GM23338 (cell line): ENCODE measurements at regions not wholly inside any gene's neighbourhood (a gene's known extent, or its start where the extent isn't known, plus 50 kb on each side); places are given as distances from the start of the nearest gene placed in this dataset.

Experiments
- ATAC-seq: fragments of 200-7000 bp; cut with Tn5 transposase; 3 replicates; pipeline ENCODE4 v1.9.1; 2020
- DNase-seq: peaks from one replicate; pipeline ENCODE4 v3.0.0-alpha.2; 2015; ENCODE audit warnings: low spot score
- H2AFZ ChIP-seq: fragments of 200-600 bp; sonication (generic); 2 replicates; pipeline ENCODE4 v1.8.0; 2016; ENCODE audit warnings: antibody characterized with exemption, mild to moderate bottlenecking, moderate library complexity
- H3F3A ChIP-seq: fragments of 200-600 bp; sonication (generic); replicated peaks from 2 replicates; pipeline ENCODE4 v1.8.0; 2017; ENCODE audit warnings: antibody characterized with exemption, mixed run types, low read depth
- H3K27ac ChIP-seq: fragments of 200-600 bp; sonication (generic); 2 replicates; pipeline ENCODE4 v1.6.1; 2016; ENCODE audit warnings: low read depth
- H3K27me3 ChIP-seq: fragments of 200-600 bp; sonication (generic); 2 replicates; pipeline ENCODE4 v1.8.0; 2016; ENCODE audit warnings: mild to moderate bottlenecking, mixed run types, moderate library complexity; ENCODE audit not compliant: insufficient read depth
- H3K36me3 ChIP-seq: fragments of 200-600 bp; sonication (generic); 2 replicates; pipeline ENCODE4 v1.8.0; 2016; ENCODE audit warnings: mild to moderate bottlenecking; ENCODE audit not compliant: insufficient read depth
- H3K4me1 ChIP-seq: fragments of 200-600 bp; sonication (generic); 2 replicates; pipeline ENCODE4 v1.8.0; 2016; ENCODE audit warnings: mild to moderate bottlenecking, moderate library complexity; ENCODE audit not compliant: insufficient read depth
- H3K4me2 ChIP-seq: fragments of 200-600 bp; sonication (generic); 2 replicates; pipeline ENCODE4 v1.7.1; 2017; ENCODE audit warnings: mixed run types
- H3K4me3 ChIP-seq: fragments of 200-600 bp; sonication (generic); 2 replicates; pipeline ENCODE4 v1.6.1; 2016; ENCODE audit warnings: mixed run types
- H3K79me2 ChIP-seq: fragments of 200-600 bp; sonication (generic); replicated peaks from 2 replicates; pipeline ENCODE4 v1.8.0; 2017; ENCODE audit warnings: mild to moderate bottlenecking; ENCODE audit not compliant: insufficient read depth
- H3K9me2 ChIP-seq: fragments of 200-600 bp; sonication (generic); 2 replicates; pipeline ENCODE4 v1.8.0; 2017; ENCODE audit not compliant: insufficient read depth
- H4K20me1 ChIP-seq: fragments of 200-600 bp; sonication (generic); replicated peaks from 2 replicates; pipeline ENCODE4 v1.8.0; 2017; ENCODE audit warnings: mild to moderate bottlenecking; ENCODE audit not compliant: insufficient read depth
- H3K27ac Mint-ChIP-seq: 2 replicates; pipeline ENCODE4 v1.8.0; 2020; ENCODE audit warnings: inconsistent platforms, mild to moderate bottlenecking, moderate library complexity, mixed read lengths
- H3K27me3 Mint-ChIP-seq: 3 replicates; pipeline ENCODE4 v1.8.0; 2022; ENCODE audit warnings: low read depth, mild to moderate bottlenecking, moderate library complexity, mixed read lengths, inconsistent platforms; ENCODE audit not compliant: insufficient read depth, poor library complexity
- H3K36me3 Mint-ChIP-seq: 3 replicates; pipeline ENCODE4 v1.8.0; 2021; ENCODE audit warnings: low read depth, mild to moderate bottlenecking, inconsistent platforms, moderate library complexity, mixed read lengths
- H3K4me1 Mint-ChIP-seq: 3 replicates; pipeline ENCODE4 v1.8.0; 2020; ENCODE audit warnings: mild to moderate bottlenecking, inconsistent platforms, mixed read lengths
- H3K4me3 Mint-ChIP-seq: 3 replicates; pipeline ENCODE4 v1.8.0; 2021; ENCODE audit warnings: moderate library complexity, mild to moderate bottlenecking, inconsistent platforms, mixed read lengths
- H3K9me3 Mint-ChIP-seq: 3 replicates; pipeline ENCODE4 v1.8.0; 2020; ENCODE audit warnings: moderate library complexity, mild to moderate bottlenecking, inconsistent platforms, mixed read lengths
- CREB1 ChIP-seq: fragments of 250-450 bp; sonication (Bioruptor Pico); IDR thresholded peaks from 2 replicates; pipeline ENCODE4 v1.5.0; 2020; ENCODE audit warnings: low read depth, mild to moderate bottlenecking, moderate library complexity
- CTCF ChIP-seq, 2 experiments: fragments of 200-600 bp in 1 of 2; sonication (generic) in 1 of 2; conservative IDR thresholded peaks; 2 replicates each; pipeline versions ENCODE4 v1.5.1 to v1.6.1; 2016 to 2017; ENCODE audit warnings: antibody characterized with exemption in 2 of 2, low read depth in 2 of 2, mild to moderate bottlenecking in 2 of 2, moderate library complexity in 1 of 2
- ETS1 ChIP-seq: IDR thresholded peaks from 2 replicates; pipeline ENCODE4 v1.6.1; 2016; ENCODE audit warnings: antibody characterized with exemption
- EZH2 ChIP-seq: fragments of 200-600 bp; sonication (generic); IDR thresholded peaks from one replicate; pipeline ENCODE4 v1.8.0; 2017; ENCODE audit warnings: antibody characterized with exemption, mild to moderate bottlenecking, low read depth; ENCODE audit not compliant: unreplicated experiment
- JUNB ChIP-seq: IDR thresholded peaks from one replicate; pipeline ENCODE4 v1.6.1; 2016; ENCODE audit warnings: antibody characterized with exemption; ENCODE audit not compliant: unreplicated experiment
- POLR2AphosphoS5 ChIP-seq: IDR thresholded peaks from 2 replicates; pipeline ENCODE4 v1.6.1; 2016; ENCODE audit warnings: antibody characterized with exemption, low read depth
- REST ChIP-seq: IDR thresholded peaks from one replicate; pipeline ENCODE4 v1.6.1; 2018; ENCODE audit warnings: antibody characterized with exemption; ENCODE audit not compliant: unreplicated experiment
- STAT1 ChIP-seq: IDR thresholded peaks from one replicate; pipeline ENCODE4 v1.6.1; 2016; ENCODE audit warnings: antibody characterized with exemption; ENCODE audit not compliant: unreplicated experiment
- ZNF114 ChIP-seq: fragments of 250-450 bp; sonication (Bioruptor Pico); IDR thresholded peaks from 2 replicates; pipeline ENCODE4 v1.5.0; 2020; ENCODE audit warnings: mild to moderate bottlenecking, moderate library complexity
- ZNF331 ChIP-seq: fragments of 250-450 bp; sonication (Bioruptor Pico); IDR thresholded peaks from 2 replicates; pipeline ENCODE4 v1.5.0; 2020; ENCODE audit warnings: low read depth, mild to moderate bottlenecking, moderate library complexity

GRCh38 chr16:66131895-66132294, 234.6 kb upstream of the CDH5 start (continued):
- TF ChIP-seq POLR2AphosphoS5: no peak
- no peak for TF ChIP-seq JUNB
- no peak for TF ChIP-seq EZH2
- no peak for TF ChIP-seq ETS1
- no peak for TF ChIP-seq ZNF331
- TF ChIP-seq ZNF114 (CRISPR knock-in tag): no peak
- no peak for TF ChIP-seq REST
- TF ChIP-seq CREB1 (CRISPR knock-in tag): no peak
- no peak for TF ChIP-seq CTCF (conservative IDR thresholded peaks at IDR 0.05; ENCODE audit: low read depth in 2 of 2)

DNA sequence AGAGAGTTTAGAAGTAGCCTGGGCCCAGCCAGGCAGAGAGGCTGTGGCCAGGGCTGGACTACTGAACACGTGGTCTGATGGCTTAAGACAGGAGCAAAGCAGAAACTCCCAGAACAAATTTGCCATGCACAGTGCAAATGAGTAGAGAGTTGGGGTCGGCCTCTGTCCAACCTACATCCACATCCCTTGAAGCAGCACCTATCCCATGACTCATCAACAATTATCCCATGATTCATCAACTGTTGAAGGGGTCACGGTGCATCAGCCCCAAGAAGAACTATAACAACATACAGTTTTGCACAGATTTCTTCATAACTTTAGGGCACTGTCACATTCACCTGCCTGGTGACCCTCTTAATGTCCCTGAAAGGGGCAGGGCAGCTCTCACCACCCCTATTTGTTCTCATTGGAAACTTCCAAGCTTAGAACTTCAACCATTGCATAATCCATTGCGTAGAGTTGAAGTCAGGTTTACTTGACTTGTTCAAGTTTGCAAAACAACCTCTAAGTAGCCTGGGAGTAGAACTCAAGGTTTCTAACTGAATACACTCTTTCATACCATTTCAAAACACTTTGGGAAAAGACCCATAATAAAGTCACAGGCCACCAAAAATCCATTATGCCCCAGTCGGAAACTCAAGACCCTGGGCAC, 235.2 kb upstream of the CDH5 start:
- Histone ChIP-seq H3K27me3 (0 out of 2 replicates have a peak, but pooled peaks cover 2% of the 10 kb centered on the region), H2AFZ (no peak overlapping the region), H3K4me2 (no peak overlapping the region), H3K79me2 (no peaks in the 10 kb centered on the region), H3K4me3 (no peak overlapping the region), H3K27ac (no peak overlapping the region), H3K9me2 (no peaks in the 10 kb centered on the region; the same call in 1 of the 2 replicates), H3K4me1 (peaks cover 21% of the 10 kb centered on the region), H4K20me1 (no peaks in the 10 kb centered on the region), H3F3A (no peaks in the 10 kb centered on the region), H3K36me3 (no peaks in the 10 kb centered on the region)
- no peak overlapping the region for H3K4me3 Mint-ChIP-seq
- H3K27me3 Mint-ChIP-seq: peaks cover 5% of the 10 kb centered on the region
- peaks cover 2% of the 10 kb centered on the region; the same call in 2 of the 3 replicates for H3K9me3 Mint-ChIP-seq
- no peak overlapping the region for H3K27ac Mint-ChIP-seq
- H3K4me1 Mint-ChIP-seq: peaks cover 30% of the 10 kb centered on the region
- DNase-seq: no peak
- H3K36me3 Mint-ChIP-seq: no peaks in the 10 kb centered on the region
- no peak for ATAC-seq
- TF ChIP-seq REST (no peak), ZNF114 (CRISPR knock-in tag) (no peak), CTCF (conservative IDR thresholded peaks at IDR 0.05; ENCODE audit: low read depth in 2 of 2) (no peak), STAT1 (no peak)
